ENCODE measurements at regions not wholly inside any gene's neighbourhood (a gene's known extent, or its start where the extent isn't known, plus 50 kb on each side); places are given as distances from the start of the nearest gene placed in this dataset.
"Not testable (repeated sequence)": the region's sequence is repeated elsewhere in the genome, so short reads cannot be mapped to it uniquely, and the experiment has no call there.

DNA sequence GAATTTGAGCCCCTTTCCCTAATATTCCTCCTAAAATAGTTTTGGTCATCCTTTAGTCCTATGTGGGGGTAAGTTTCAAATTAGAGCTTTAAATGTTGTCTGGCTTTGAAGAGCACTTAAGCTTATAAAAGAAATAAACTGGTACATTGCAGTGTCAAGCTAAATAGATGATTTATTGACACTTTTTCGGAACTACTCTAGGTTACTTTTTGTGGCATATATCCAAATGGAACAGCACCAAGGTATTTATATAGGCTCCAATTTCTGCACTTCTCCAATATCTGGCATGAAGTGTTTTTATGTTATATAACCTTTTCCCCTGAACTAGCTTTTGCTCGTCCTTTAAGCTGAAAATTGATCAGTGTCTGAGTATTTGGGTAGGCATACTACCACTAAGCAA is 402.5 kb downstream of the NFIB start (continued):
- TF ChIP-seq PRDM6 (tag by site-specific recombination; IDR thresholded peaks at IDR 0.05) (peak; percentile 32), FEZF1 (tag by site-specific recombination; IDR thresholded peaks at IDR 0.05) (peak; percentile 64)

- H3K27ac ChIP-seq (ENCODE audit: extremely low read depth, low read depth, low read length); H3K36me3 ChIP-seq (ENCODE audit: control insufficient read depth in 2 of 2, insufficient read depth in 1 of 2, low read length in 2 of 2); H3K4me3 ChIP-seq (ENCODE audit: low read depth, low read length); CTCF ChIA-PET; H3K9me3 ChIP-seq (ENCODE audit: control insufficient read depth, insufficient read depth, low read depth, low read length); POLR2A ChIA-PET: not testable (repeated sequence)
- TF ChIP-seq, protein P1, sequence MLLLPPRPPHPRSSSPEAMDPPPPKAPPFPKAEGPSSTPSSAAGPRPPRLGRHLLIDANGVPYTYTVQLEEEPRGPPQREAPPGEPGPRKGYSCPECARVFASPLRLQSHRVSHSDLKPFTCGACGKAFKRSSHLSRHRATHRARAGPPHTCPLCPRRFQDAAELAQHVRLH (tag by site-specific recombination; IDR thresholded peaks at IDR 0.05): peak; percentile 57; the same call in 1 of the 2 replicates
- TF ChIP-seq ZNF146 (tag by site-specific recombination; IDR thresholded peaks at IDR 0.05): peak; percentile 87
- peaks cover 13% of the 10 kb centered on the region for H3K4me1 ChIP-seq (ENCODE audit: control insufficient read depth, insufficient read depth, low read length)
Measured at GRCh38 chr9:13907842-13908241, 406.1 kb downstream of the NFIB start.

DNA sequence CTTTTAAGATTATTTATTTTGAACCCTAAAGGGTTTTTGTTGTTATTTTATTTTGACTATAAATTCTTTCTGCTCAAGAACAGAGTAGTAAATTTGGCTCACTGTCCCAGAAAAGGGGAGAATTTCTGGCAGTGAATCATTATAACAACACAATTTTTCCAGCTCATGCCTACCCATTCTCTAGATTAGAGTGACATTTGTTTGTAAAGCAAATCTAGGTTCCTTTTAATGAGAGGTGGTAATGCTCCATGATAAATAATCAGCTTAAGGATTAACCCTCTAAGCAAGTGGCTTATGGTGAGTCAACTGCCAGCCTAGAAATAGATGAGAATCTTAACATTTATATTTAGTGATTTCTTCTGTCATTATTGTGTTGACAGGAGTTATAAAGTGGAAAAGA is 409.2 kb downstream of the NFIB start:
- no peaks in the 10 kb centered on the region for H3K9me3 ChIP-seq (ENCODE audit: control insufficient read depth, insufficient read depth, low read depth, low read length)
- H3K4me1 ChIP-seq (ENCODE audit: control insufficient read depth, insufficient read depth, low read length): peaks cover 8% of the 10 kb centered on the region; the same call in 1 of the 2 replicates
- no peaks in the 10 kb centered on the region for H3K36me3 ChIP-seq (ENCODE audit: control insufficient read depth in 2 of 2, insufficient read depth in 1 of 2, low read length in 2 of 2)
- H3K4me3 ChIP-seq (ENCODE audit: low read depth, low read length): no peak overlapping the region
- POLR2A ChIA-PET: no interaction called here
- H3K27ac ChIP-seq (ENCODE audit: extremely low read depth, low read depth, low read length): no peak overlapping the region
- TF ChIP-seq HOXC10 (CRISPR knock-in tag; IDR thresholded peaks at IDR 0.05) (no peak), PRDM6 (tag by site-specific recombination; IDR thresholded peaks at IDR 0.05) (peak; percentile 40; the same call in 1 of the 2 replicates)
- CTCF ChIA-PET: interaction anchor here (0.6 kb wide), 1 partner anchor 65 kb away, joined by 3 read pairs; no protein-coding TSS in a partner anchor

DNA sequence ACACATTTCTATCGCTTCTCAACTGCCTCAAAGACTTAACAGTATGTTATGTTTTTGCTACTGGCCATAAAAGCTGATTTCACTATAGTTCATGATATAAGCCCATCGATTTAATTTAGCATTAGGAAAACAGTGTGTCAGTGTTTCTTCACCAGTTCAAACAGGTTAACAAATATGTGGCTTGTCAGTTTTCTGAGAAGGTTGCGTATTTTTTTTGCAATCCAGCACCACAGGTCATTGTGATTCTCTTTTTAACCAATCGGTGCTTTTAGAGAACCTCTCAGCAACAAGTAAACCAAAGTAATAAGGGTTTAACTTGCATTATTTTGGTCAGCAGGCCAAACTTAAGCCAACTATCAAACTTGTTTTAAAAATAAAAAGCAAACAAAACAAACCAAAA is 409.6 kb downstream of the NFIB start:
- CTCF ChIA-PET: interaction anchor here (0.6 kb wide), 1 partner anchor 66 kb away, joined by 3 read pairs; no protein-coding TSS in a partner anchor
- TF ChIP-seq ZBTB8A (tag by site-specific recombination; IDR thresholded peaks at IDR 0.05): no peak
- no peak for TF ChIP-seq PRDM1 (tag by site-specific recombination; IDR thresholded peaks at IDR 0.05)
- no peak for TF ChIP-seq ZBTB26 (tag by site-specific recombination; optimal IDR thresholded peaks at IDR 0.05)
- no peak for TF ChIP-seq ZNF341 (tag by site-specific recombination; IDR thresholded peaks at IDR 0.05; ENCODE audit: low read depth)
- no peak for TF ChIP-seq ZBTB44 (tag by site-specific recombination; IDR thresholded peaks at IDR 0.05)
- TF ChIP-seq OVOL3 (tag by site-specific recombination; IDR thresholded peaks at IDR 0.05): no peak
- TF ChIP-seq ZNF776 (tag by site-specific recombination; IDR thresholded peaks at IDR 0.05; ENCODE audit: borderline replicate concordance): no peak
- TF ChIP-seq ZNF16 (tag by site-specific recombination; IDR thresholded peaks at IDR 0.05; ENCODE audit: low read depth): no peak
- TF ChIP-seq, protein P2, sequence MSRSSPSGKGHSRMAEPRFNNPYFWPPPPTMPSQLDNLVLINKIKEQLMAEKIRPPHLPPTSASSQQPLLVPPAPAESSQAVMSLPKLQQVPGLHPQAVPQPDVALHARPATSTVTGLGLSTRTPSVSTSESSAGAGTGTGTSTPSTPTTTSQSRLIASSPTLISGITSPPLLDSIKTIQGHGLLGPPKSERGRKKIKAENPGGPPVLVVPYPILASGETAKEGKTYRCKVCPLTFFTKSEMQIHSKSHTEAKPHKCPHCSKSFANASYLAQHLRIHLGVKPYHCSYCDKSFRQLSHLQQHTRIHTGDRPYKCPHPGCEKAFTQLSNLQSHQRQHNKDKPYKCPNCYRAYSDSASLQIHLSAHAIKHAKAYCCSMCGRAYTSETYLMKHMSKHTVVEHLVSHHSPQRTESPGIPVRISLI (tag by site-specific recombination; IDR thresholded peaks at IDR 0.05): no peak
- no peak for TF ChIP-seq MZF1 (tag by site-specific recombination; IDR thresholded peaks at IDR 0.05; ENCODE audit: borderline replicate concordance)
- TF ChIP-seq ZNF837 (tag by site-specific recombination; IDR thresholded peaks at IDR 0.05): no peak
- TF ChIP-seq ZNF548 (tag by site-specific recombination; IDR thresholded peaks at IDR 0.05): no peak
- TF ChIP-seq FEZF1 (tag by site-specific recombination; IDR thresholded peaks at IDR 0.05): no peak
- TF ChIP-seq ZNF670 (tag by site-specific recombination; IDR thresholded peaks at IDR 0.05; ENCODE audit: low read depth): no peak
- TF ChIP-seq ZNF555 (tag by site-specific recombination; conservative IDR thresholded peaks at IDR 0.05): no peak
- no peak for TF ChIP-seq ZNF585B (tag by site-specific recombination; IDR thresholded peaks at IDR 0.05)
- no peak for TF ChIP-seq KLF1 (tag by site-specific recombination; IDR thresholded peaks at IDR 0.05)
- no peak for TF ChIP-seq ZNF354C (tag by site-specific recombination; IDR thresholded peaks at IDR 0.05; ENCODE audit: borderline replicate concordance, low read depth)

More for the DNA sequence above, 409.6 kb downstream of the NFIB start:
- POLR2A ChIA-PET: no interaction called here
- Histone ChIP-seq H3K4me1 (ENCODE audit: control insufficient read depth, insufficient read depth, low read length) (peaks cover 8% of the 10 kb centered on the region; the same call in 1 of the 2 replicates), H3K36me3 (ENCODE audit: control insufficient read depth in 2 of 2, insufficient read depth in 1 of 2, low read length in 2 of 2) (no peaks in the 10 kb centered on the region), H3K9me3 (ENCODE audit: control insufficient read depth, insufficient read depth, low read depth, low read length) (no peaks in the 10 kb centered on the region), H3K27ac (ENCODE audit: extremely low read depth, low read depth, low read length) (no peak overlapping the region), H3K4me3 (ENCODE audit: low read depth, low read length) (no peak overlapping the region)

All from HEK293 (cell line).